ENCODE measurements at regions not wholly inside any gene's neighbourhood (a gene's known extent, or its start where the extent isn't known, plus 50 kb on each side); places are given as distances from the start of the nearest gene placed in this dataset.

DNA sequence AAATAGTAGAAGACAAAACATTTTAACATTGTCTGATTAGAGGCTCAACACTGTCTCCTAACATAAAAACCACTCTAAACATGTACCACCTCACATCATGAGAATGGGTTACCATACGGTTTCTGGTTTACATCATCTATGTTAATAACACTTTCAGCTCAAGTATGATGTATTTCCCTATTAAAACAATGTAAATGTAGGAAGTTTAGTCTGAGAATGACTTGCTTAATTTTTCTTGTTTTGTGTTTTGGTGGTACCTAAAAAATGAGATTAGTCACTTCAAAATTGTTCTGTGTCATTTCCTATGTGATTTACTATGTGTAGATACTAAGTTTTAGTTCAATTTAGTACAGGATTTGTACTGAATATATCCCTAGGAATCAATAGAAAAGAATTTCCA is 195.8 kb upstream of the SEMA3C start:
- DNase-seq (ENCODE audit: low spot score in 2 of 2), result no peak
- 79 to 83% methylated on average over 1 of the region's 1 CpG for WGBS, 2 donors
- TF ChIP-seq POLR2A (IDR thresholded peaks at IDR 0.05), result no peak
- TF ChIP-seq, protein P1, sequence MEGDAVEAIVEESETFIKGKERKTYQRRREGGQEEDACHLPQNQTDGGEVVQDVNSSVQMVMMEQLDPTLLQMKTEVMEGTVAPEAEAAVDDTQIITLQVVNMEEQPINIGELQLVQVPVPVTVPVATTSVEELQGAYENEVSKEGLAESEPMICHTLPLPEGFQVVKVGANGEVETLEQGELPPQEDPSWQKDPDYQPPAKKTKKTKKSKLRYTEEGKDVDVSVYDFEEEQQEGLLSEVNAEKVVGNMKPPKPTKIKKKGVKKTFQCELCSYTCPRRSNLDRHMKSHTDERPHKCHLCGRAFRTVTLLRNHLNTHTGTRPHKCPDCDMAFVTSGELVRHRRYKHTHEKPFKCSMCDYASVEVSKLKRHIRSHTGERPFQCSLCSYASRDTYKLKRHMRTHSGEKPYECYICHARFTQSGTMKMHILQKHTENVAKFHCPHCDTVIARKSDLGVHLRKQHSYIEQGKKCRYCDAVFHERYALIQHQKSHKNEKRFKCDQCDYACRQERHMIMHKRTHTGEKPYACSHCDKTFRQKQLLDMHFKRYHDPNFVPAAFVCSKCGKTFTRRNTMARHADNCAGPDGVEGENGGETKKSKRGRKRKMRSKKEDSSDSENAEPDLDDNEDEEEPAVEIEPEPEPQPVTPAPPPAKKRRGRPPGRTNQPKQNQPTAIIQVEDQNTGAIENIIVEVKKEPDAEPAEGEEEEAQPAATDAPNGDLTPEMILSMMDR (IDR thresholded peaks at IDR 0.05), result no peak
- intact Hi-C loops (cut with DNase I; ENCODE audit: low total_unique reads), result no loop called here
- no peak overlapping the region for H3K4me3 ChIP-seq (ENCODE audit: low read depth, poor library complexity, severe bottlenecking)

DNA sequence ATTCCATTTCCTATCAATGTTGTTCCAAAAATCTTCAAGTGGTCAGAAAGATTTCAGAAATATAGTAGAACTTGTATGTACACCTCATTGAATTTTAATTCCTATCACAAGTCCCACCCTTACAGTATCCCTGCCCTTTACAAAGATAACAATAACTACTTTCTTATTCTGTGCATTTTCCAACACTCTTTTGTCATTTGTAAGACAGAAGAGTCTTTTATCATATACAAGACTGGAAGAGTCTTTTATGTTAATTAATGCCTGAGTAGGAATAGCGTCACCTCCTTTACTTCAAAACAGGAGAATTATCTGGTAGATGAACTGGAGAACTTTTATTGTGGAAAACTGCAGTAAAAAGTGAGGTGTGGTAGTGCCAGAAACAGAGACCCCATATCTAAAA is 193.9 kb upstream of the SEMA3C start:
- H3K4me3 ChIP-seq (ENCODE audit: low read depth, poor library complexity, severe bottlenecking), result no peak overlapping the region
- intact Hi-C loops (cut with DNase I; ENCODE audit: low total_unique reads), result no loop called here
- DNase-seq (ENCODE audit: low spot score in 2 of 2), result no peak
- WGBS, 2 donors, result 64 to 83% methylated on average over 1 of the region's 1 CpG
- TF ChIP-seq, protein P1 (IDR thresholded peaks at IDR 0.05), result no peak
- no peak for TF ChIP-seq POLR2A (IDR thresholded peaks at IDR 0.05)

DNA sequence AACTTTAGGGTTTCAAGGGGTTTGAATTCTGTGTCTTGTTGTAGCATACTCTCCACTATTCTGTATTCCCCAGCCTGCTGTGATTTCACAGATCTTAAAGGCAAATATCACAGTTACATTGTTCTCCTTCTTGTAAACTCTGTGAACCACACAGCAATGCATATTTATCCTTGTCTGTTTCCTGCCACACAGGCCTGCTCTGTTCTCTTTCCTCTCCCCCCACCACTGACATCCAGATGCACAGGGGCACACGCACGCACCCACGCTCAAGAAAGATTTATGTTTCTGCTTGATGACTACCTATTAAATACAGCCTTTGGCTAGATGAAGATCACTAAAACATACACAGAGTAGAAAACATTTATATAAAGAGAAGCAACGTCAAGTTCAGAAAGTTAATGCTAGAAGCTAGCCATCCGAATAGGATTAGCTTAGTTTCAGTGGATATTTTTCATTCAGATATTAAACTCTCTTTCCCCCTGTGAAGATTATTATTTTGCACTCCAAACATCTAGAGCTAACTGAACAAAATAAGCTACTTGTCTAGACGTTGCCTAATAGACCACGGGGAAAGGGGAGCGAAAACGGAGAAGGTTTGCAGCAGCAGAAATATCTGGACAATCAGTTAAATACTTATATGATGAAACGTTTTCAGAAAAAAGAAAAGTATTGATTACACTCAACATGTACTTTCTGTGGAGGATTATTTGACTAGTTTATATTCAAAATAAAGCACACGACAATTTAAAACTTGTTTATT is 193.1 kb upstream of the SEMA3C start:
- intact Hi-C loops (cut with DNase I; ENCODE audit: low total_unique reads), result no loop called here
- no peak overlapping the region for H3K4me3 ChIP-seq (ENCODE audit: low read depth, poor library complexity, severe bottlenecking)
- no peak for DNase-seq (ENCODE audit: low spot score in 2 of 2)
- WGBS, 2 donors, result 63% methylated on average over 11 of the region's 11 CpGs
- no peak for TF ChIP-seq POLR2A (IDR thresholded peaks at IDR 0.05)
- TF ChIP-seq, protein P1 (IDR thresholded peaks at IDR 0.05), result no peak

DNA sequence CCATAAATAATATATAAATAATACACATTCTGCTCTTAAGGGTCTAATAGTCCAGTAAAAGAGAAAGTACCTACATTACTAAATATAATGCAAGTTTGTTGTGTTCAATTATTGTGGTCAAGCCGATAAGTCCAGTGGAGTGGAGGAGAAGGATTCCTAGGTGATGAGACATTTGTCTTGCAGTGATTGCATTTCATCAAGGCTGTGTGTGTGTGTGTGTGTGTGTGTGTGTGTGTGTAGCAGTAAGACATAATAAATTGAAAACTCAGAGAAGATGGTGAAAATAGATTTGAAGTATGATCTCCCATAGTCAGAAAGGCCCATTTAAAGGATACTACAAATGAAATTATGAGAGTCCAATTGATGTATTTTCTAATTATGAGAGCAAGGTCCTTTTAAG is 192.5 kb upstream of the SEMA3C start:
- no peak for DNase-seq (ENCODE audit: low spot score in 2 of 2)
- WGBS, 2 donors, result 68 to 72% methylated on average over 1 of the region's 1 CpG
- H3K4me3 ChIP-seq (ENCODE audit: low read depth, poor library complexity, severe bottlenecking), result no peak overlapping the region
- intact Hi-C loops (cut with DNase I; ENCODE audit: low total_unique reads), result no loop called here
- TF ChIP-seq, protein P1 (IDR thresholded peaks at IDR 0.05), result no peak
- no peak for TF ChIP-seq POLR2A (IDR thresholded peaks at IDR 0.05)

DNA sequence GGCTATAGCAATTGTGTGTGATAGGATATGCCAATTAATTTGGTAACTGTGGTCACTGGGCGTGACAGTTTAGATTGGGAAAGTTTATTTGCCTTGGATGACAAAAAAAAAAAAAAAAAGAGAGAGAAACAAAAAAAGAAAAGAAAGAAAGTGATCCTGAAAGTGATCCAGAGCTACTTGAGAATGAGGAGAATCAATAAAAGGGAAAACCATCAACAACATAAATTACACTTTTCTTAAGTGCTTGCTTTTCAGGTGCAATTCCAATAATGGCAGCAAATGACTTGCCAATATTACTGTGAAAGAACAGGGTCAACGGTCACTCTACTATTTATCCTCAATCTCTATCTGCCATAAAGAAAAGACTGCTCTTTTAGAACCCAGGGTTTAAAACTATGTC is 191.8 kb upstream of the SEMA3C start:
- TF ChIP-seq, protein P1 (IDR thresholded peaks at IDR 0.05), result no peak
- TF ChIP-seq POLR2A (IDR thresholded peaks at IDR 0.05), result no peak
- WGBS, 2 donors, result 90 to 91% methylated on average over 2 of the region's 2 CpGs
- DNase-seq (ENCODE audit: low spot score in 2 of 2), result no peak
- intact Hi-C loops (cut with DNase I; ENCODE audit: low total_unique reads), result no loop called here
- no peak overlapping the region for H3K4me3 ChIP-seq (ENCODE audit: low read depth, poor library complexity, severe bottlenecking)

DNA sequence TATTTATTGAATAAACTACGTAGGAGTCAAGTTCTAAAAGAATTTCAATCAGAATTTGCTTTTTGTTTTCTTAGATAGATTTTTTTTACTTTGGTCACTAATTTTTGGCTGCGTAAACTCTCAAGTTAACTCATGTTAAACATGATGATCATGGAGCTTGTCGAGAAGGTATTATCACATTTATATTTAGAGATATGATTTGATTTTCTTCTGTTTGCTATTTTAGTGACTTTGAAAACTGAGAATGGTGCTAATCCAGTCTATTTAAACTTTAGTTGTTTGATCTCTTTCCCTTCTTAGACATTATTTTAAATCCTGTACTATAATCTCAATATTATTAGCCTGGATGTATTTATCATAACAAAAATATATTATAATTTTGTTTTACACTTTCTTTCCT is 179.4 kb upstream of the SEMA3C start:
- intact Hi-C loops (cut with DNase I; ENCODE audit: low total_unique reads), result no loop called here

More for the DNA sequence above, 179.4 kb upstream of the SEMA3C start:
- TF ChIP-seq, protein P1 (IDR thresholded peaks at IDR 0.05), result no peak
- no peak for TF ChIP-seq POLR2A (IDR thresholded peaks at IDR 0.05)
- WGBS, 2 donors, result 89 to 91% methylated on average over 3 of the region's 3 CpGs
- H3K4me3 ChIP-seq (ENCODE audit: low read depth, poor library complexity, severe bottlenecking), result no peak overlapping the region
- no peak for DNase-seq (ENCODE audit: low spot score in 2 of 2)
